Esophagus muscularis mucosa (tissue), 4 donors: ENCODE measurements at regions not wholly inside any gene's neighbourhood (a gene's known extent, or its start where the extent isn't known, plus 50 kb on each side); places are given as distances from the start of the nearest gene placed in this dataset.

Source experiments
- DNase-seq: peaks from one replicate; pipeline ENCODE4 v3.0.0-alpha.2; 2017; ENCODE audit errors: extremely low spot score
- H3K27ac ChIP-seq, 4 donors: fragments of 200-600 bp; sonication (generic); replicated peaks in 1 of 4; 1 replicate in 3 of 4; 2 replicates in 1 of 4; pipeline ENCODE4 v1.5.1; 2016 to 2019; ENCODE audit warnings: mild to moderate bottlenecking in 1 of 4
- H3K27me3 ChIP-seq, 4 donors: fragments of 200-600 bp; sonication (generic); one replicate each; pipeline versions ENCODE4 v1.5.1 to v1.6.0; 2016 to 2019
- H3K36me3 ChIP-seq, 4 donors: fragments of 200-600 bp; sonication (generic); one replicate each; pipeline ENCODE4 v1.5.1; 2016 to 2019
- H3K4me1 ChIP-seq, 4 donors: fragments of 200-600 bp; sonication (generic); one replicate each; pipeline ENCODE4 v1.5.1; 2016 to 2019
- H3K4me3 ChIP-seq, 4 donors: fragments of 200-600 bp; sonication (generic); 1 replicate in 2 of 4; 2 replicates in 2 of 4; pipeline ENCODE4 v1.5.1; 2016 to 2019; ENCODE audit warnings: mild to moderate bottlenecking in 4 of 4, moderate library complexity in 1 of 4
- H3K9me3 ChIP-seq, 4 donors: fragments of 200-600 bp; sonication (generic); 1 replicate in 3 of 4; 2 replicates in 1 of 4; pipeline ENCODE4 v1.5.1; 2016 to 2019
- CTCF ChIP-seq, 3 experiments: fragments of 200-600 bp in 2 of 3; fragments of 450-650 bp in 1 of 3; sonication (generic) in 2 of 3; IDR thresholded peaks; one replicate each; pipeline ENCODE4 v1.5.1; 2017 to 2019; ENCODE audit warnings: antibody characterized with exemption in 3 of 3, mild to moderate bottlenecking in 2 of 3, moderate library complexity in 1 of 3
- EP300 ChIP-seq: sonication (generic); formaldehyde crosslinking; IDR thresholded peaks from one replicate; pipeline ENCODE4 v1.6.1; 2017; ENCODE audit warnings: antibody characterized with exemption
- POLR2A ChIP-seq: fragments of 450-650 bp; IDR thresholded peaks from one replicate; pipeline ENCODE4 v1.6.1; 2017; ENCODE audit warnings: antibody characterized with exemption, moderate library complexity, mild to moderate bottlenecking, low read depth
- POLR2AphosphoS5 ChIP-seq, 2 donors: sonication (generic); formaldehyde crosslinking; IDR thresholded peaks; one replicate each; pipeline ENCODE4 v1.6.1; 2017; ENCODE audit warnings: antibody characterized with exemption in 2 of 2
- WGBS: methylation state at CpG from one replicate; pipeline ENCODE4 v1.1.5; 2018; 5-methylcytosine and 5-hydroxymethylcytosine counted together
- intact Hi-C: fragments of 100-400 bp; cut with DNase I; formaldehyde crosslinking; loops from one replicate; pipeline ENCODE4 v1.15.1; 2023

GRCh38 chr20:39412091-39412490, 449.9 kb downstream of the DHX35 start:
- Histone ChIP-seq H3K9me3 (no peaks in the 10 kb centered on the region), H3K27ac (no peak overlapping the region), H3K4me1 (peaks cover 0 to 11% (median 2%) of the 10 kb centered on the region in 4 donors), H3K27me3 (no peaks in the 10 kb centered on the region), H3K36me3 (no peaks in the 10 kb centered on the region), H3K4me3 (no peak overlapping the region)
- intact Hi-C loops, result no loop called here
- DNase-seq, result no peak
- TF ChIP-seq POLR2A (no peak), CTCF (IDR thresholded peaks at IDR 0.05) (no peak), POLR2AphosphoS5 (IDR thresholded peaks at IDR 0.05) (no peak), EP300 (no peak)

DNA sequence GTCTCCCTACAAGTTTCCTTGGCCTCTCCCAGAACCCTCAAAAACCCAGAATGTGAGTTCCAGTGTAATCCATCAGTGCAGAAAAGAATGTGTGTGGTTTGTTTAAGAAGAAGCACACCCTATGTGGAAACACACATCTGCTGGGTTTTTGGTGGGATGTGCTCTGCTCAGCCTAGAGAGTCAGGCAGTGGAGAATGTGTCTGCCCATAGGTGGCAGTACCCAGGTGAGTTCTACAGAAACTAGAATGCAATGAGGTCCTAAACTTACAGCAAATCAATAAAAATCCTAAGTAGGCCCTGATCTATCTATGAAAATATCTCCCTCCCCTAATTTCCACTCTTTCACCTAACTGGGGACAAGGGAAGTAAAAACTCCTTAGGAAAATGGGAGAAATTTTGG, 437.3 kb downstream of the DHX35 start:
- Histone ChIP-seq H3K27ac (no peak overlapping the region), H3K9me3 (no peaks in the 10 kb centered on the region), H3K4me3 (no peak overlapping the region), H3K36me3 (no peaks in the 10 kb centered on the region), H3K27me3 (no peaks in the 10 kb centered on the region), H3K4me1 (no peaks in the 10 kb centered on the region)
- TF ChIP-seq EP300 (no peak), CTCF (IDR thresholded peaks at IDR 0.05) (no peak), POLR2A (no peak), POLR2AphosphoS5 (IDR thresholded peaks at IDR 0.05) (no peak)
- no peak for DNase-seq
- intact Hi-C loops, result no loop called here

- Histone ChIP-seq H3K4me1 (no peaks in the 10 kb centered on the region), H3K9me3 (no peaks in the 10 kb centered on the region), H3K27me3 (no peaks in the 10 kb centered on the region), H3K27ac (no peak overlapping the region), H3K4me3 (no peak overlapping the region), H3K36me3 (no peaks in the 10 kb centered on the region)
- DNase-seq, result no peak
- intact Hi-C loops, result no loop called here
- WGBS, result 80% methylated on average over 2 of the region's 2 CpGs
- no peak for TF ChIP-seq POLR2A
- TF ChIP-seq POLR2AphosphoS5 (IDR thresholded peaks at IDR 0.05), result no peak
- no peak for TF ChIP-seq CTCF (IDR thresholded peaks at IDR 0.05)
- TF ChIP-seq EP300, result no peak
Measured at GRCh38 chr20:39398656-39399055, 436.5 kb downstream of the DHX35 start.

DNA sequence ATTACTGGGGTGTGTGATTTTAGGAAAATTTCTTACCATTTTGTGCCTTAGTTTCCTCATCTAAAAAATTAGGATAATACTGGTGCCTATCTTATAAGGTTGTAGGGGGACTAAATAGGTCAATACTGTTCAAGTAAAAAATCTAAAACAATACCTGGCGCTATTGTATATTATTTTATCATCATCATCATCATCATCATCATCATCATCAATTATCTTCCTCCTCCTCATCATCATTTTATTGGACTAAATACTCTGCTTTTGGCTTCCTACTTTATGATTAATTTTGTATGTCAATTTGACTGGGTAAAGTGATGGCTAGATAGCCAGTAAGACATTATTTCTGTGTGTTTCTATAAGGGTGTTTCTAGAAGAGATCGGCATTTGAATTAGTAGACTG, 435.5 kb downstream of the DHX35 start:
- Histone ChIP-seq H3K9me3 (no peaks in the 10 kb centered on the region), H3K4me3 (no peak overlapping the region), H3K36me3 (no peaks in the 10 kb centered on the region), H3K27ac (no peak overlapping the region), H3K27me3 (no peaks in the 10 kb centered on the region), H3K4me1 (no peaks in the 10 kb centered on the region)
- intact Hi-C loops, result no loop called here
- WGBS, result 90% methylated on average over 2 of the region's 2 CpGs
- TF ChIP-seq EP300, result no peak
- TF ChIP-seq CTCF (IDR thresholded peaks at IDR 0.05), result no peak
- TF ChIP-seq POLR2A, result no peak
- TF ChIP-seq POLR2AphosphoS5 (IDR thresholded peaks at IDR 0.05), result no peak
- no peak for DNase-seq

GRCh38 chr20:39395478-39396291, 433.5 kb downstream of the DHX35 start:
- no peak overlapping the region for H3K4me3 ChIP-seq
- no peaks in the 10 kb centered on the region for H3K27me3 ChIP-seq
- DNase-seq, result no peak
- H3K4me1 ChIP-seq, result no peaks in the 10 kb centered on the region
- 73% methylated on average over 9 of the region's 9 CpGs for WGBS
- H3K36me3 ChIP-seq, result no peaks in the 10 kb centered on the region
- TF ChIP-seq POLR2AphosphoS5 (IDR thresholded peaks at IDR 0.05) (no peak), EP300 (no peak)
- no peaks in the 10 kb centered on the region for H3K9me3 ChIP-seq
- H3K27ac ChIP-seq, result no peak overlapping the region
- intact Hi-C loops, result no loop called here
